ENCODE measurements at regions not wholly inside any gene's neighbourhood (a gene's known extent, or its start where the extent isn't known, plus 50 kb on each side); places are given as distances from the start of the nearest gene placed in this dataset.
"Not testable (repeated sequence)": the region's sequence is repeated elsewhere in the genome, so short reads cannot be mapped to it uniquely, and the experiment has no call there.

GRCh38 chr9:42534984-42535325 is 351.5 kb downstream of the SPATA31A6 start:
- DNase-seq (ENCODE audit: low read depth, low spot score); H3K27ac ChIP-seq: not testable (repeated sequence)

- H3K27ac ChIP-seq; DNase-seq (ENCODE audit: low read depth, low spot score): not testable (repeated sequence)
Observed at GRCh38 chr9:42550789-42551357, 367.4 kb downstream of the SPATA31A6 start.

- not testable (repeated sequence) for DNase-seq (ENCODE audit: low read depth, low spot score); H3K27ac ChIP-seq
Observed at GRCh38 chr9:42568530-42568929, 385.1 kb downstream of the SPATA31A6 start.

GRCh38 chr9:42568942-42569556 is 385.6 kb downstream of the SPATA31A6 start:
- H3K27ac ChIP-seq; DNase-seq (ENCODE audit: low read depth, low spot score): not testable (repeated sequence)

GRCh38 chr9:42577851-42578250 is 394.4 kb downstream of the SPATA31A6 start:
- not testable (repeated sequence) for DNase-seq (ENCODE audit: low read depth, low spot score); H3K27ac ChIP-seq
